GM12878 (cell line): ENCODE measurements at regions not wholly inside any gene's neighbourhood (a gene's known extent, or its start where the extent isn't known, plus 50 kb on each side); places are given as distances from the start of the nearest gene placed in this dataset.

Source experiments
- ATAC-seq: fragments of 200-7000 bp; cut with Tn5 transposase; 3 replicates; pipeline ENCODE4 v1.9.1; 2020; ENCODE audit warnings: mild to moderate bottlenecking, moderate library complexity
- BruUV-seq: library from RNA; stranded (reverse); fragments of 400-500 nt; replicated peaks from 2 replicates; lab custom pipeline; 2021; lab: Mats Ljungman, UMichigan
- CTCF ChIA-PET: fragments of 300-600 bp; sonication (Branson Sonifier 250); formaldehyde crosslinking; extraction: SDS; loops from one replicate; lab custom pipeline; 2021; ENCODE audit warnings: inconsistent platforms; lab: Yijun Ruan, JAX
- POLR2A ChIA-PET: fragments of 350-600 bp; formaldehyde crosslinking; extraction: SDS; loops from one replicate; lab custom pipeline; 2021; ENCODE audit warnings: inconsistent platforms; lab: Charles Lee
- RAD21 ChIA-PET: fragments of 300-600 bp; sonication (Branson Sonifier 250); formaldehyde crosslinking; loops from one replicate; lab custom pipeline; 2023; ENCODE audit warnings: antibody characterized with exemption; ENCODE audit not compliant: unreplicated experiment; lab: Charles Lee
- SMC1A ChIA-PET: fragments of 300-600 bp; sonication (Branson Sonifier 250); formaldehyde crosslinking; loops from one replicate; lab custom pipeline; 2023; ENCODE audit not compliant: unreplicated experiment, uncharacterized antibody; lab: Charles Lee
- DNase-seq: peaks from one replicate; pipeline ENCODE4 v3.0.0-alpha.2; 2011; ENCODE audit warnings: low read depth, low spot score
- FAIRE-seq: peaks from 3 replicates; lab custom pipeline; 2011; peaks lifted over from hg19 to GRCh38; lab: Jason Lieb, UNC
- H2AFZ ChIP-seq: 2 replicates; pipeline ENCODE4 v1.6.0; 2011; ENCODE audit warnings: low read depth, low read length, control low read depth; ENCODE audit not compliant: control insufficient read depth
- H3K27ac ChIP-seq: 2 replicates; pipeline ENCODE4 v1.5.1; 2011; ENCODE audit warnings: control low read depth; ENCODE audit not compliant: control insufficient read depth, insufficient read depth
- H3K27me3 ChIP-seq, 2 experiments: replicated peaks in 1 of 2; 2 replicates each; pipeline versions ENCODE4 v1.6.0 to v1.6.1; 2011; ENCODE audit warnings: low read length in 1 of 2; ENCODE audit not compliant: control insufficient read depth in 2 of 2, insufficient read depth in 2 of 2
- H3K36me3 ChIP-seq, 2 experiments: 2 replicates each; pipeline ENCODE4 v1.5.1; 2011; ENCODE audit warnings: low read length in 1 of 2; ENCODE audit not compliant: control insufficient read depth in 2 of 2, insufficient read depth in 2 of 2
- H3K4me1 ChIP-seq: 2 replicates; pipeline ENCODE4 v1.6.1; 2011; ENCODE audit warnings: mild to moderate bottlenecking, low read length, moderate library complexity, mixed read lengths; ENCODE audit not compliant: control insufficient read depth, insufficient read depth
- H3K4me2 ChIP-seq: 2 replicates; pipeline ENCODE4 v1.6.0; 2011; ENCODE audit warnings: control low read depth; ENCODE audit not compliant: control insufficient read depth, insufficient read depth
- H3K4me3 ChIP-seq: fragments of 200-600 bp; sonication (generic); 2 replicates; pipeline ENCODE4 v1.5.1; 2016
- H3K79me2 ChIP-seq: 2 replicates; pipeline ENCODE4 v1.6.0; 2011; ENCODE audit warnings: low read length; ENCODE audit not compliant: control insufficient read depth, insufficient read depth
- H3K9ac ChIP-seq: 2 replicates; pipeline ENCODE4 v1.8.0; 2011; ENCODE audit warnings: low read length, control low read depth, mixed read lengths; ENCODE audit not compliant: control insufficient read depth, insufficient read depth
- H3K9me3 ChIP-seq: replicated peaks from 3 replicates; pipeline ENCODE4 v1.5.1; 2011; ENCODE audit warnings: mild to moderate bottlenecking, low read length; ENCODE audit not compliant: control insufficient read depth, insufficient read depth
- H4K20me1 ChIP-seq: 2 replicates; pipeline ENCODE4 v1.6.0; 2011; ENCODE audit not compliant: control insufficient read depth, insufficient read depth
- CREM ChIP-seq: IDR thresholded peaks from 2 replicates; pipeline ENCODE4 v1.6.1; 2014; ENCODE audit warnings: antibody characterized with exemption, low read depth
- EED ChIP-seq: sonication (generic); IDR thresholded peaks from 2 replicates; pipeline ENCODE4 v1.6.1; 2016; ENCODE audit warnings: antibody characterized with exemption, low read depth
- ETV6 ChIP-seq, 2 experiments: fragments of 450-650 bp in 1 of 2; IDR thresholded peaks in 1 of 2; conservative IDR thresholded peaks in 1 of 2; 2 replicates each; pipeline ENCODE4 v1.6.1; 2014; ENCODE audit warnings: antibody characterized with exemption in 1 of 2, borderline replicate concordance in 1 of 2, low read depth in 1 of 2, mild to moderate bottlenecking in 1 of 2, moderate library complexity in 1 of 2
- FOXK2 ChIP-seq: fragments of 450-650 bp; IDR thresholded peaks from 2 replicates; pipeline ENCODE4 v1.6.1; 2017; ENCODE audit warnings: mild to moderate bottlenecking, moderate library complexity
- FOXM1 ChIP-seq: IDR thresholded peaks from 2 replicates; pipeline ENCODE4 v1.6.1; 2012; ENCODE audit warnings: low read depth, mild to moderate bottlenecking, inconsistent platforms, low read length, moderate library complexity
- HDGF ChIP-seq: fragments of 450-650 bp; IDR thresholded peaks from 2 replicates; pipeline ENCODE4 v1.6.1; 2016; ENCODE audit warnings: antibody characterized with exemption
- MEF2A ChIP-seq: IDR thresholded peaks from 2 replicates; pipeline ENCODE4 v1.6.1; 2011; ENCODE audit warnings: low read depth, mild to moderate bottlenecking, low read length, moderate library complexity; ENCODE audit not compliant: insufficient read depth
- POLR2AphosphoS2 ChIP-seq: IDR thresholded peaks from 2 replicates; pipeline ENCODE4 v1.6.1; 2011; ENCODE audit warnings: low read depth, mild to moderate bottlenecking, low read length, improper control_type of control experiment, moderate library complexity
- RELA ChIP-seq: fragments of 450-650 bp; IDR thresholded peaks from 2 replicates; pipeline ENCODE4 v1.8.0; 2014; ENCODE audit warnings: borderline replicate concordance; ENCODE audit not compliant: partially characterized antibody
- SMARCA5 ChIP-seq: fragments of 450-650 bp; IDR thresholded peaks from 2 replicates; pipeline ENCODE4 v1.6.1; 2017; ENCODE audit warnings: mild to moderate bottlenecking
- TCF12 ChIP-seq: IDR thresholded peaks from 2 replicates; pipeline ENCODE4 v1.6.1; 2011; ENCODE audit warnings: low read depth, mild to moderate bottlenecking, low read length
- YBX1 ChIP-seq: fragments of 450-650 bp; IDR thresholded peaks from 2 replicates; pipeline ENCODE4 v1.6.1; 2016; ENCODE audit warnings: antibody characterized with exemption
- WGBS: methylation state at CpG from one replicate; pipeline ENCODE4 v1.1.6; 2016; ENCODE audit warnings: low lambda C conversion rate; ENCODE audit not compliant: insufficient replicate concordance, insufficient coverage; ENCODE audit errors: missing lambda C conversion rate; 5-methylcytosine and 5-hydroxymethylcytosine counted together
- in situ Hi-C: fragments of 300-500 bp; cut with MboI; formaldehyde crosslinking; loops from 9 replicates; pipeline ENCODE4 v1.14.3; 2018; ENCODE audit warnings: mixed read lengths
- intact Hi-C: fragments of 100-400 bp; cut with micrococcal nuclease; formaldehyde crosslinking; loops from one replicate; pipeline ENCODE4 v1.14.2; 2022; ENCODE audit not compliant: unreplicated experiment
- TF ChIP-seq, protein P1 (sequence below): fragments of 450-650 bp; formaldehyde crosslinking; IDR thresholded peaks from 2 replicates; pipeline ENCODE4 v1.5.0; 2022; ENCODE audit warnings: mild to moderate bottlenecking, missing genetic modification characterization
- TF ChIP-seq, protein P2 (sequence below): fragments of 450-650 bp; IDR thresholded peaks from 2 replicates; pipeline ENCODE4 v1.6.1; 2018; ENCODE audit warnings: mild to moderate bottlenecking, low read depth, moderate library complexity; ENCODE audit not compliant: partially characterized antibody
- TF ChIP-seq, protein P3 (sequence below): fragments of 450-650 bp; IDR thresholded peaks from 2 replicates; pipeline ENCODE4 v1.6.1; 2016; ENCODE audit warnings: mild to moderate bottlenecking
- TF ChIP-seq, protein P4 (sequence below): fragments of 450-650 bp; conservative IDR thresholded peaks from 2 replicates; pipeline ENCODE4 v1.6.1; 2017; ENCODE audit warnings: mild to moderate bottlenecking, moderate library complexity

DNA sequence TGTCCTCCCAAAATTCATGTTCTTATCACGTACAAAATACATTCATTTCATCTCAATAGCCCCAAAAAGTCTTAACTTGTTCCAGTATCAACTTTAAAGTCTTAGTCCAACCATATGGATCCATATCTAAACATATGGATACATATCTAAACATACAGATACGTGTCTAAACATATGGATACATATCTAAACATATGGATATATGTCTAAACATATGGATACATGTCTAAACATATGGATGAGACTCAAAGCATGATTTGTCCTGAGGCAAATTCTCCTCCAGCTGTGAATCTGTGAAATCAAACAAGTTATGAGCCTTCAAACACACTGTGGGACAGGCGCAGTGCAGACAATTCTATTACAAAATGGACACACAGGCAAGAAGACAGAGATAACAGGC, 709.0 kb downstream of the TBC1D22A start:
- no peak for ATAC-seq
- RAD21 ChIA-PET, result no interaction called here
- Histone ChIP-seq H3K4me3 (no peak overlapping the region), H3K27me3 (no peaks in the 10 kb centered on the region), H3K4me2 (no peak overlapping the region), H3K4me1 (no peaks in the 10 kb centered on the region), H3K27ac (no peak overlapping the region), H3K79me2 (no peaks in the 10 kb centered on the region), H3K9me3 (no peaks in the 10 kb centered on the region), H2AFZ (no peak overlapping the region), H4K20me1 (no peaks in the 10 kb centered on the region), H3K36me3 (no peaks in the 10 kb centered on the region), H3K9ac (no peak overlapping the region)
- in situ Hi-C loops (no loop called here), intact Hi-C loops (no loop called here)
- no peak for FAIRE-seq
- CTCF ChIA-PET, result no interaction called here
- no peak for DNase-seq
- 11% methylated on average over 3 of the region's 3 CpGs for WGBS
- POLR2A ChIA-PET, result no interaction called here
- no TSS peak for BruUV-seq
- SMC1A ChIA-PET, result no interaction called here
- TF ChIP-seq POLR2AphosphoS2, result no peak
- TF ChIP-seq, protein P1, sequence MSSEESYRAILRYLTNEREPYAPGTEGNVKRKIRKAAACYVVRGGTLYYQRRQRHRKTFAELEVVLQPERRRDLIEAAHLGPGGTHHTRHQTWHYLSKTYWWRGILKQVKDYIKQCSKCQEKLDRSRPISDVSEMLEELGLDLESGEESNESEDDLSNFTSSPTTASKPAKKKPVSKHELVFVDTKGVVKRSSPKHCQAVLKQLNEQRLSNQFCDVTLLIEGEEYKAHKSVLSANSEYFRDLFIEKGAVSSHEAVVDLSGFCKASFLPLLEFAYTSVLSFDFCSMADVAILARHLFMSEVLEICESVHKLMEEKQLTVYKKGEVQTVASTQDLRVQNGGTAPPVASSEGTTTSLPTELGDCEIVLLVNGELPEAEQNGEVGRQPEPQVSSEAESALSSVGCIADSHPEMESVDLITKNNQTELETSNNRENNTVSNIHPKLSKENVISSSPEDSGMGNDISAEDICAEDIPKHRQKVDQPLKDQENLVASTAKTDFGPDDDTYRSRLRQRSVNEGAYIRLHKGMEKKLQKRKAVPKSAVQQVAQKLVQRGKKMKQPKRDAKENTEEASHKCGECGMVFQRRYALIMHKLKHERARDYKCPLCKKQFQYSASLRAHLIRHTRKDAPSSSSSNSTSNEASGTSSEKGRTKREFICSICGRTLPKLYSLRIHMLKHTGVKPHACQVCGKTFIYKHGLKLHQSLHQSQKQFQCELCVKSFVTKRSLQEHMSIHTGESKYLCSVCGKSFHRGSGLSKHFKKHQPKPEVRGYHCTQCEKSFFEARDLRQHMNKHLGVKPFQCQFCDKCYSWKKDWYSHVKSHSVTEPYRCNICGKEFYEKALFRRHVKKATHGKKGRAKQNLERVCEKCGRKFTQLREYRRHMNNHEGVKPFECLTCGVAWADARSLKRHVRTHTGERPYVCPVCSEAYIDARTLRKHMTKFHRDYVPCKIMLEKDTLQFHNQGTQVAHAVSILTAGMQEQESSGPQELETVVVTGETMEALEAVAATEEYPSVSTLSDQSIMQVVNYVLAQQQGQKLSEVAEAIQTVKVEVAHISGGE (CRISPR knock-in tag), result no peak
- TF ChIP-seq RELA, result no peak
- no peak for TF ChIP-seq TCF12
- TF ChIP-seq, protein P2, sequence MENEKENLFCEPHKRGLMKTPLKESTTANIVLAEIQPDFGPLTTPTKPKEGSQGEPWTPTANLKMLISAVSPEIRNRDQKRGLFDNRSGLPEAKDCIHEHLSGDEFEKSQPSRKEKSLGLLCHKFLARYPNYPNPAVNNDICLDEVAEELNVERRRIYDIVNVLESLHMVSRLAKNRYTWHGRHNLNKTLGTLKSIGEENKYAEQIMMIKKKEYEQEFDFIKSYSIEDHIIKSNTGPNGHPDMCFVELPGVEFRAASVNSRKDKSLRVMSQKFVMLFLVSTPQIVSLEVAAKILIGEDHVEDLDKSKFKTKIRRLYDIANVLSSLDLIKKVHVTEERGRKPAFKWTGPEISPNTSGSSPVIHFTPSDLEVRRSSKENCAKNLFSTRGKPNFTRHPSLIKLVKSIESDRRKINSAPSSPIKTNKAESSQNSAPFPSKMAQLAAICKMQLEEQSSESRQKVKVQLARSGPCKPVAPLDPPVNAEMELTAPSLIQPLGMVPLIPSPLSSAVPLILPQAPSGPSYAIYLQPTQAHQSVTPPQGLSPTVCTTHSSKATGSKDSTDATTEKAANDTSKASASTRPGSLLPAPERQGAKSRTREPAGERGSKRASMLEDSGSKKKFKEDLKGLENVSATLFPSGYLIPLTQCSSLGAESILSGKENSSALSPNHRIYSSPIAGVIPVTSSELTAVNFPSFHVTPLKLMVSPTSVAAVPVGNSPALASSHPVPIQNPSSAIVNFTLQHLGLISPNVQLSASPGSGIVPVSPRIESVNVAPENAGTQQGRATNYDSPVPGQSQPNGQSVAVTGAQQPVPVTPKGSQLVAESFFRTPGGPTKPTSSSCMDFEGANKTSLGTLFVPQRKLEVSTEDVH, result no peak
- TF ChIP-seq YBX1, result no peak
- TF ChIP-seq ETV6 (conservative IDR thresholded peaks at IDR 0.05 in 1 of 2, IDR thresholded peaks at IDR 0.05 in 1 of 2; ENCODE audit: borderline replicate concordance in 1 of 2, low read depth in 1 of 2), result no peak
- TF ChIP-seq SMARCA5, result no peak
- TF ChIP-seq, protein P3, sequence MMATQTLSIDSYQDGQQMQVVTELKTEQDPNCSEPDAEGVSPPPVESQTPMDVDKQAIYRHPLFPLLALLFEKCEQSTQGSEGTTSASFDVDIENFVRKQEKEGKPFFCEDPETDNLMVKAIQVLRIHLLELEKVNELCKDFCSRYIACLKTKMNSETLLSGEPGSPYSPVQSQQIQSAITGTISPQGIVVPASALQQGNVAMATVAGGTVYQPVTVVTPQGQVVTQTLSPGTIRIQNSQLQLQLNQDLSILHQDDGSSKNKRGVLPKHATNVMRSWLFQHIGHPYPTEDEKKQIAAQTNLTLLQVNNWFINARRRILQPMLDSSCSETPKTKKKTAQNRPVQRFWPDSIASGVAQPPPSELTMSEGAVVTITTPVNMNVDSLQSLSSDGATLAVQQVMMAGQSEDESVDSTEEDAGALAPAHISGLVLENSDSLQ, result no peak
- no peak for TF ChIP-seq HDGF
- TF ChIP-seq FOXK2, result no peak
- TF ChIP-seq, protein P4, sequence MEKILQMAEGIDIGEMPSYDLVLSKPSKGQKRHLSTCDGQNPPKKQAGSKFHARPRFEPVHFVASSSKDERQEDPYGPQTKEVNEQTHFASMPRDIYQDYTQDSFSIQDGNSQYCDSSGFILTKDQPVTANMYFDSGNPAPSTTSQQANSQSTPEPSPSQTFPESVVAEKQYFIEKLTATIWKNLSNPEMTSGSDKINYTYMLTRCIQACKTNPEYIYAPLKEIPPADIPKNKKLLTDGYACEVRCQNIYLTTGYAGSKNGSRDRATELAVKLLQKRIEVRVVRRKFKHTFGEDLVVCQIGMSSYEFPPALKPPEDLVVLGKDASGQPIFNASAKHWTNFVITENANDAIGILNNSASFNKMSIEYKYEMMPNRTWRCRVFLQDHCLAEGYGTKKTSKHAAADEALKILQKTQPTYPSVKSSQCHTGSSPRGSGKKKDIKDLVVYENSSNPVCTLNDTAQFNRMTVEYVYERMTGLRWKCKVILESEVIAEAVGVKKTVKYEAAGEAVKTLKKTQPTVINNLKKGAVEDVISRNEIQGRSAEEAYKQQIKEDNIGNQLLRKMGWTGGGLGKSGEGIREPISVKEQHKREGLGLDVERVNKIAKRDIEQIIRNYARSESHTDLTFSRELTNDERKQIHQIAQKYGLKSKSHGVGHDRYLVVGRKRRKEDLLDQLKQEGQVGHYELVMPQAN, result no peak
- no peak for TF ChIP-seq CREM
- no peak for TF ChIP-seq EED
- TF ChIP-seq MEF2A, result no peak
- TF ChIP-seq FOXM1, result no peak
